GM21447 (cell line): ENCODE measurements at regions not wholly inside any gene's neighbourhood (a gene's known extent, or its start where the extent isn't known, plus 50 kb on each side); places are given as distances from the start of the nearest gene placed in this dataset.
A peak's percentile ranks its signal among the peaks of the same experiment; 100 is the strongest.

Experiments
- ATAC-seq: cut with Tn5 transposase; IDR thresholded peaks from one replicate; pipeline ENCODE4 v1.9.1; 2021; ENCODE audit not compliant: unreplicated experiment

GRCh38 chr20:9920866-9921265 is 82.0 kb upstream of the PAK5 start:
- ATAC-seq, result no peak

- ATAC-seq, result peak; percentile 95
These were observed 80.6 kb upstream of the PAK5 start for GRCh38 chr20:9919271-9920014.

GRCh38 chr20:9918348-9918747 is 79.5 kb upstream of the PAK5 start:
- no peak for ATAC-seq

- ATAC-seq, result no peak
These were observed 77.9 kb upstream of the PAK5 start for GRCh38 chr20:9916761-9917160.

- no peak for ATAC-seq
These were observed 74.1 kb upstream of the PAK5 start for GRCh38 chr20:9912858-9913434.

GRCh38 chr20:9912290-9912689 is 73.4 kb upstream of the PAK5 start:
- ATAC-seq, result no peak

GRCh38 chr20:9911519-9911918 is 72.6 kb upstream of the PAK5 start:
- ATAC-seq, result no peak

- no peak for ATAC-seq
These were observed 70.3 kb upstream of the PAK5 start for GRCh38 chr20:9909167-9909566.

GRCh38 chr20:9903048-9903655 is 64.3 kb upstream of the PAK5 start:
- no peak for ATAC-seq

GRCh38 chr20:9889270-9889981 is 50.5 kb upstream of the PAK5 start:
- no peak for ATAC-seq
